ENCODE measurements at regions not wholly inside any gene's neighbourhood (a gene's known extent, or its start where the extent isn't known, plus 50 kb on each side); places are given as distances from the start of the nearest gene placed in this dataset.

DNA sequence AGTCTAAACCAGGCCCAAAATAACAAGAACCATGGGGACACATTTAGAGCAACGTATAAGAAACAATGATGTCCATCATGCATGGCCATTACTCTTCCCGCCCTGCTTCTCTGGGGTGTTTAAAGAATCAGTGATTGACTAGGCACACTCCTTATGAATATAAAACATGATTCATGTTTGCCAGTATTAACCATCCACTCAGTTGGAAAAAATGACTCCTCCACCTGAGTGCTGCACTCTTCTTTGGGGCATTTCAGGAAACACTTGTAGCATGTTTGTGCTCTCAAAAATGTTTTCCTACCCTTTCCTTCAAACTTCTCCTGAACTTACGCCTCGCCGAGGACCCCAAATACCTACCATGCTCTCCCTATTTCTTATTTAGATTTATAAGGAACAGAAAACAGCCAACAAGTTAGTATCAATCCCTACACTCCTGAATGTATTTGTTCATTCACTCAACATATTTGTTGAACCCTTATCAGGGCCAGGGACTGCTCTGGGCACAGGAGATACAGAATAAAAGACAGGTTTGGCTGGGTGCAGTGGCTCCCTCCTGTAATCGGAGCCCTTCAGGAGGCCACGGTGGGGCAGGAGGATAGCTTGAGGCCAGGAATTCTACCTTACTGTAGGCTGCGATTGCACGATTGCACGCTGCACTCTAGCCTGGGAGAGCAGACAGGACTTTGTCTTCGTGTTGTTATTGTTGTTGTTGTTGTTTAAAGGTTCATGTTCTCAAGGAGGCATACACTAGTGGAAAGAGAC, 137.0 kb downstream of the TMCO5A start (continued):
- TF ChIP-seq ATF3 (IDR thresholded peaks at IDR 0.05; ENCODE audit: insufficient read depth, low read depth, low read length), result no peak
- no peak for TF ChIP-seq TCF12 (IDR thresholded peaks at IDR 0.05; ENCODE audit: low read depth, low read length)
- TF ChIP-seq EZH2 (IDR thresholded peaks at IDR 0.05; ENCODE audit: low read depth, low read length, severe bottlenecking), result no peak
